ENCODE measurements at regions not wholly inside any gene's neighbourhood (a gene's known extent, or its start where the extent isn't known, plus 50 kb on each side); places are given as distances from the start of the nearest gene placed in this dataset.

DNA sequence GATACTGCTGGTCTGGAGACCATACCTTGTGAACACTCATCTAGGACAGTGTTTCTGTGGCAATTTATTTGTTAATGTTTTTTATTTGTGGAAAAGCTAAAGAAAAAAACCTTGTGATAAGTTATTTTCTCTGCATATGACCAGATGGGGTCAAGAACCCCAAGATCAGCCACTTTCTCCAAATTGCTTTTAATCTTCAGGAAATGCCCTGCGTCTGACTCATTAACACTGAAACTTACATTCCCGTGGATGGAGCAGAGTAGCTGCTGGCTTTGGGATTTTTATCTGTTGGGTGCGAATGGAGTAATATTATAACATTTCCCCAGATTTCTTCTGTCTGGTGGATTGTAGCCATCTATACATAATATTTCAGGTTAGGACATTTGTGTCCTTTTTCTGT is 444.5 kb downstream of the SH3GL2 start:
- no peak for DNase-seq
- no peak overlapping the region for H3K4me3 Mint-ChIP-seq
- peaks cover 5 to 7% of the 10 kb centered on the region in 2 donors for H3K9me3 Mint-ChIP-seq
- no peaks in the 10 kb centered on the region for H3K36me3 Mint-ChIP-seq (ENCODE audit: insufficient read depth in 2 of 2)
- H3K4me1 Mint-ChIP-seq (ENCODE audit: low read depth): no peaks in the 10 kb centered on the region
- no peak overlapping the region for H3K27ac Mint-ChIP-seq
- no peak for ATAC-seq (replicated peaks in 1 of 2)
- no peaks in the 10 kb centered on the region for H3K27me3 Mint-ChIP-seq (ENCODE audit: low read depth)

DNA sequence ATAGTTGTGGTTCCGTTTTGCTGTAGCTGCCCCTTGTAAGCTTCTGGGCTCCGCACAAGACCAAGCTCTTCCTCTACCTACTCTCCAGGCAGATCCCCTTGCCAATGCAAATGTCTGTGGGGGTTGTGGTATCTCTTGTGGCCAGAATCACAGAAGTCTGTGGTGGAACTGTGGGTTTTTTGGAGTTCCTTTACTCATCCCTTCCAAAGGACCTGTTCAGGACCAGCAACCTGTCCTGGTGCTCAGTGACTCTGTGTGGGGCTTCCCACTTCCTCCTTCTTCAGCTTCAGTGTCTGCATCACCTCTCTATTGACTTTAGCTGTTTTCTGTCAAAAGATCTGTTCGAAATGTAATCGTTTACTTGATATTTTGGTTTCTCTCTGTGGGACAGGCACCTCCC is 441.3 kb upstream of the ADAMTSL1 start:
- peaks cover 1 to 5% of the 10 kb centered on the region in 2 donors for H3K9me3 Mint-ChIP-seq
- H3K4me1 Mint-ChIP-seq (ENCODE audit: low read depth): no peaks in the 10 kb centered on the region
- no peak for DNase-seq
- no peak for ATAC-seq (replicated peaks in 1 of 2)
- H3K27ac Mint-ChIP-seq: no peak overlapping the region
- no peaks in the 10 kb centered on the region for H3K36me3 Mint-ChIP-seq (ENCODE audit: insufficient read depth in 2 of 2)
- H3K27me3 Mint-ChIP-seq (ENCODE audit: low read depth): no peaks in the 10 kb centered on the region
- H3K4me3 Mint-ChIP-seq: no peak overlapping the region

GRCh38 chr9:18036422-18037187 is 437.3 kb upstream of the ADAMTSL1 start:
- no peak overlapping the region for H3K4me3 Mint-ChIP-seq
- H3K27ac Mint-ChIP-seq: no peak overlapping the region
- ATAC-seq (replicated peaks in 1 of 2) (no peak), DNase-seq (no peak)
- no peaks in the 10 kb centered on the region for H3K4me1 Mint-ChIP-seq (ENCODE audit: low read depth)
- H3K27me3 Mint-ChIP-seq (ENCODE audit: low read depth): no peaks in the 10 kb centered on the region
- H3K9me3 Mint-ChIP-seq: peaks cover 0 to 2% of the 10 kb centered on the region in 2 donors
- H3K36me3 Mint-ChIP-seq (ENCODE audit: insufficient read depth in 2 of 2): no peaks in the 10 kb centered on the region

GRCh38 chr9:18037981-18038380 is 436.0 kb upstream of the ADAMTSL1 start:
- no peak overlapping the region for H3K4me3 Mint-ChIP-seq
- H3K4me1 Mint-ChIP-seq (ENCODE audit: low read depth): no peaks in the 10 kb centered on the region
- ATAC-seq (replicated peaks in 1 of 2) (no peak), DNase-seq (no peak)
- H3K27ac Mint-ChIP-seq: no peak overlapping the region
- H3K9me3 Mint-ChIP-seq: peaks cover 0 to 2% of the 10 kb centered on the region in 2 donors
- no peaks in the 10 kb centered on the region for H3K27me3 Mint-ChIP-seq (ENCODE audit: low read depth)
- no peaks in the 10 kb centered on the region for H3K36me3 Mint-ChIP-seq (ENCODE audit: insufficient read depth in 2 of 2)

- Mint-ChIP-seq H3K36me3 (ENCODE audit: insufficient read depth in 2 of 2) (no peaks in the 10 kb centered on the region), H3K27me3 (ENCODE audit: low read depth) (no peaks in the 10 kb centered on the region), H3K4me3 (no peak overlapping the region), H3K27ac (no peak overlapping the region), H3K4me1 (ENCODE audit: low read depth) (no peaks in the 10 kb centered on the region), H3K9me3 (peaks cover 2 to 3% of the 10 kb centered on the region in 2 donors)
- DNase-seq (no peak), ATAC-seq (replicated peaks in 1 of 2) (no peak)
Observed at GRCh38 chr9:18040327-18040726, 433.6 kb upstream of the ADAMTSL1 start.

DNA sequence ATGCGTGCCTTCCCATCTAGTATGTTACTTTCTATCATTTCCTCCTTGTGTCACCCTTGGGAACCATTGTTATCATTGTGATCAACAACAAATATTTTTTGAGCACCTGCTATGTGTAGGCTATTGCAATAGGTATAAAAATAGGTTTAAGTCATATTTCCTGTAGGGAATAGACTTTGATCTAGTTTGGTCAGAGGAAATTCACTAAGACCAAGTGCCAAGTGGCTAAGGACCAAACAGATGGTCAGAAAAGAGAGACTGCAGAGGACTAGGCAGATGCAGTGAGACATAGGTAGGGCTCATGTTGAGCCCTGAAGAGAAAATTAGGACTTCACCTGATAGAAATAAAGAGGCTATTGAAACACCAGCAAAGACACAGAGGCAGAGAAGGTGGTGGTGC is 430.0 kb upstream of the ADAMTSL1 start:
- H3K27ac Mint-ChIP-seq: no peak overlapping the region
- peaks cover 0 to 1% of the 10 kb centered on the region in 2 donors for H3K36me3 Mint-ChIP-seq (ENCODE audit: insufficient read depth in 2 of 2)
- ATAC-seq (replicated peaks in 1 of 2) (no peak), DNase-seq (no peak)
- H3K9me3 Mint-ChIP-seq: peaks cover 4% of the 10 kb centered on the region in 2 donors
- no peak overlapping the region for H3K4me3 Mint-ChIP-seq
- H3K4me1 Mint-ChIP-seq (ENCODE audit: low read depth): no peaks in the 10 kb centered on the region
- H3K27me3 Mint-ChIP-seq (ENCODE audit: low read depth): no peaks in the 10 kb centered on the region

GRCh38 chr9:18045326-18045725 is 428.6 kb upstream of the ADAMTSL1 start:
- Mint-ChIP-seq H3K4me3 (no peak overlapping the region), H3K4me1 (ENCODE audit: low read depth) (no peaks in the 10 kb centered on the region), H3K27ac (no peak overlapping the region), H3K27me3 (ENCODE audit: low read depth) (no peaks in the 10 kb centered on the region), H3K9me3 (peaks cover 4 to 5% of the 10 kb centered on the region in 2 donors), H3K36me3 (ENCODE audit: insufficient read depth in 2 of 2) (peaks cover 0 to 1% of the 10 kb centered on the region in 2 donors)
- no peak for DNase-seq
- no peak for ATAC-seq (replicated peaks in 1 of 2)

- Mint-ChIP-seq H3K4me1 (ENCODE audit: low read depth) (no peaks in the 10 kb centered on the region), H3K27me3 (ENCODE audit: low read depth) (no peaks in the 10 kb centered on the region), H3K4me3 (no peak overlapping the region), H3K9me3 (peaks cover 4 to 6% of the 10 kb centered on the region in 2 donors), H3K36me3 (ENCODE audit: insufficient read depth in 2 of 2) (peaks cover 0 to 1% of the 10 kb centered on the region in 2 donors), H3K27ac (no peak overlapping the region)
- DNase-seq: no peak
- no peak for ATAC-seq (replicated peaks in 1 of 2)
Observed at GRCh38 chr9:18046068-18046467, 427.9 kb upstream of the ADAMTSL1 start.

- Mint-ChIP-seq H3K4me3 (no peak overlapping the region), H3K36me3 (ENCODE audit: insufficient read depth in 2 of 2) (peaks cover 0 to 1% of the 10 kb centered on the region in 2 donors), H3K4me1 (ENCODE audit: low read depth) (no peaks in the 10 kb centered on the region), H3K27ac (no peak overlapping the region), H3K9me3 (peaks cover 3 to 4% of the 10 kb centered on the region in 2 donors), H3K27me3 (ENCODE audit: low read depth) (no peaks in the 10 kb centered on the region)
- DNase-seq (no peak), ATAC-seq (replicated peaks in 1 of 2) (no peak)
Observed at GRCh38 chr9:18051638-18052037, 422.3 kb upstream of the ADAMTSL1 start.

- Mint-ChIP-seq H3K4me3 (no peak overlapping the region), H3K9me3 (peaks cover 2 to 3% of the 10 kb centered on the region in 2 donors), H3K27me3 (ENCODE audit: low read depth) (no peaks in the 10 kb centered on the region), H3K36me3 (ENCODE audit: insufficient read depth in 2 of 2) (no peaks in the 10 kb centered on the region), H3K4me1 (ENCODE audit: low read depth) (no peaks in the 10 kb centered on the region), H3K27ac (no peak overlapping the region)
- no peak for ATAC-seq (replicated peaks in 1 of 2)
- no peak for DNase-seq
Observed at GRCh38 chr9:18052060-18052459, 421.9 kb upstream of the ADAMTSL1 start.

GRCh38 chr9:18056269-18056992 is 417.5 kb upstream of the ADAMTSL1 start:
- no peak for DNase-seq
- no peaks in the 10 kb centered on the region for H3K27me3 Mint-ChIP-seq (ENCODE audit: low read depth)
- H3K4me3 Mint-ChIP-seq: no peak overlapping the region
- H3K27ac Mint-ChIP-seq: no peak overlapping the region
- no peaks in the 10 kb centered on the region for H3K36me3 Mint-ChIP-seq (ENCODE audit: insufficient read depth in 2 of 2)
- ATAC-seq (replicated peaks in 1 of 2): peak in 1 of 2 donors; percentile 36
- H3K9me3 Mint-ChIP-seq: peaks cover 0 to 5% of the 10 kb centered on the region in 2 donors
- H3K4me1 Mint-ChIP-seq (ENCODE audit: low read depth): no peaks in the 10 kb centered on the region

DNA sequence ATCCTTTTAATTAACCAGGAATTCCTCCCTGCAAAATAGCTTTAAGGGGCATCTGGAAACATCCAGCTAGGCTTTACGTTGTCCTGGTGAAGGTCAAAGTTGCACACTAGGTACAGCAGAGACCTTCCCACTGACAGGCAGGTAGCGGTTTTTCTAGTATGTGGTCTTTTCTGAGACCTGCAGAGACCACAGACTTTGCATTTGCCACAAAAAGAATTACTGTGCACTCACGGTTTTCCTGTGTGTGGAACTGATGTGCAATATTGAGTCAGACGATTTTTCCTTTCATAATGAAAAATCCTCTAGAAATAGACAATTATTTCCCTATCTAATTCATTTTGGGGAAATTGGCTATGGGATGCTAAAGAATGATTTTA is 417.0 kb upstream of the ADAMTSL1 start:
- Mint-ChIP-seq H3K36me3 (ENCODE audit: insufficient read depth in 2 of 2) (no peaks in the 10 kb centered on the region), H3K27me3 (ENCODE audit: low read depth) (no peaks in the 10 kb centered on the region), H3K9me3 (peaks cover 0 to 5% of the 10 kb centered on the region in 2 donors), H3K4me3 (no peak overlapping the region), H3K4me1 (ENCODE audit: low read depth) (no peaks in the 10 kb centered on the region), H3K27ac (no peak overlapping the region)
- ATAC-seq (replicated peaks in 1 of 2): no peak
- DNase-seq: no peak

GRCh38 chr9:18058564-18059442 is 415.1 kb upstream of the ADAMTSL1 start:
- no peak for ATAC-seq (replicated peaks in 1 of 2)
- Mint-ChIP-seq H3K9me3 (peaks cover 0 to 5% of the 10 kb centered on the region in 2 donors), H3K27me3 (ENCODE audit: low read depth) (no peaks in the 10 kb centered on the region), H3K36me3 (ENCODE audit: insufficient read depth in 2 of 2) (no peaks in the 10 kb centered on the region), H3K4me3 (no peak overlapping the region), H3K27ac (no peak overlapping the region), H3K4me1 (ENCODE audit: low read depth) (no peaks in the 10 kb centered on the region)
- DNase-seq: no peak
